Eye (tissue), 1 donor: ENCODE measurements at regions not wholly inside any gene's neighbourhood (a gene's known extent, or its start where the extent isn't known, plus 50 kb on each side); places are given as distances from the start of the nearest gene placed in this dataset.
"Not testable (repeated sequence)": the region's sequence is repeated elsewhere in the genome, so short reads cannot be mapped to it uniquely, and the experiment has no call there.

Experiments
- DNase-seq: peaks from one replicate; pipeline ENCODE4 v3.0.0-alpha.2; 2015

GRCh38 chr2:595141-595815 is 81.9 kb downstream of the TMEM18 start:
- no peak for DNase-seq

- no peak for DNase-seq
Measured at GRCh38 chr2:594297-594949, 82.8 kb downstream of the TMEM18 start.

DNA sequence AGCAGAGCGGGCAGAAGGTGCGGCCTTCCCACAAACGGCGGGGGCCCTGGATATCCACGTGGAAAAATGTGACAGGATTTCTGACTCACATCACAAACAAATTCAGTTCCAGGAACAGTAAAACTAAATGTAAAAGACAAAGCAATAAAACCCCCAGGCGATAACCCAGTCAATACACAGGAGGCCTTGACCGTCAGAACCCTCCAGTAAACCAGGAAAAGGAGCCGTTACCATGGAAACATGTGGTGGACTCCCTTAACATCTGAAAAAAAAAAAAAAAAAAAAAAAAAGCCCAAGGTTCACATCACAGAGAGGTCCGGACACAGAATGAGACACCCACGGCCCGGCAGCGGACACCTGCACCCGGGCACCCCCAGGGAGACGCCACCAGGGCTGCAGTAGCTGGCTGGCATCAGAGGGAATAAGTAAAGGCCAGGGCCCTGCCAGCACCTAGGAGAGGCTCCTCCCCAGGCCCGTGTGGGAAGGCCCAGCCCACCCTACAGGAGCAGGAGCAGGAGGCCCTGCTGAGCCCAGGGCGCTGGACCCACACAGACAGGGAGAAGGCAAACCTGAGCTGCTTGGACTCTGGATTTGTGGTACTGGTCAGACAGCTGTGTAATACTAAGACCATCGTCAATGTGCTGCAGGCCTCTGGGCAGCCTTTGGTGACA is 83.7 kb downstream of the TMEM18 start:
- DNase-seq = no peak

GRCh38 chr2:592737-593136 is 84.5 kb downstream of the TMEM18 start:
- no peak for DNase-seq

DNA sequence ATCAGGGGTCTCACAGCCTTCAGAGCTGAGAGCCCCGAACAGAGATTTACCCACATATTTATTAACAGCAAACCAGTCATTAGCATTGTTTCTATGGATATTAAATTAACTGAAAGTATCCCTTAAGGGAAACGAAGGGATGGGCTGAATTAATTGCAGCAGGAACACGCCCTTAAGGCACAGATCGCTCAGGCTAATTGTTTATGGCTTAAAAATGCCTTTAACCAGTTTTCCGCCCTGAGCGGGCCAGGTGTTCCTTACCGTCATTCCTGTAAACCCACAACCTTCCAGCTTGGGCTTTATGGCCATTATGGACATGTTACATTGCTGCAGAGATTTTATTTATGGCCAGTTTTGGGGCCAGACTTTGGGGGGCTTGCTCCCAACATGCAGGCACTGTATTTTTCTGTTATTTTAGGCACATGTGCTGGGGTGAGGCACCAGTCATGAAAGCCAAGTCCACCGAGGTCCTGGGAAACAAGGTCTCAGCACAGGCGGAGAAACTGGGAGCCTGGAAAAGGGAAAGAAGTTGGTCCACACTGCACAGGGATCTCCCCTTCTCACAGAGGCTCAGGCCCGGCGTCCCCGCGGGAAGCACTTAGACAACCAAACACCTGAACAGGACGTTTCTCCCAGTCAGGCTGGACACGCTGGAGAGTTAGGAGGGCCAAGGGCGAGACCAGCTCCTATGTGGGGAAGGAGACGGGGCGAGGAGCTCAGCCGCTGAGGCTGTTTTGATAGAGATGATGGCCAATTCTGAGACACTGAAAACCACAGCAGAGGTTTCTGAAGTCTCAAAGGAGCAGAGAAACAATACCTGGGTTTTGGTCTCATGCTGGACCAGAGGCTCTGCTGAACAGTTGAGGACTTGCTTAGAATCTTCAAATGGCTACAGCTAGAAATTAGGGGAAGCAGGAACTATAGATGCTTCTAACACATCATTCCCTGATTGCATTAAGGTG is 86.7 kb downstream of the TMEM18 start:
- no peak for DNase-seq

- DNase-seq = no peak
Measured at GRCh38 chr2:589281-590130, 87.7 kb downstream of the TMEM18 start.

DNA sequence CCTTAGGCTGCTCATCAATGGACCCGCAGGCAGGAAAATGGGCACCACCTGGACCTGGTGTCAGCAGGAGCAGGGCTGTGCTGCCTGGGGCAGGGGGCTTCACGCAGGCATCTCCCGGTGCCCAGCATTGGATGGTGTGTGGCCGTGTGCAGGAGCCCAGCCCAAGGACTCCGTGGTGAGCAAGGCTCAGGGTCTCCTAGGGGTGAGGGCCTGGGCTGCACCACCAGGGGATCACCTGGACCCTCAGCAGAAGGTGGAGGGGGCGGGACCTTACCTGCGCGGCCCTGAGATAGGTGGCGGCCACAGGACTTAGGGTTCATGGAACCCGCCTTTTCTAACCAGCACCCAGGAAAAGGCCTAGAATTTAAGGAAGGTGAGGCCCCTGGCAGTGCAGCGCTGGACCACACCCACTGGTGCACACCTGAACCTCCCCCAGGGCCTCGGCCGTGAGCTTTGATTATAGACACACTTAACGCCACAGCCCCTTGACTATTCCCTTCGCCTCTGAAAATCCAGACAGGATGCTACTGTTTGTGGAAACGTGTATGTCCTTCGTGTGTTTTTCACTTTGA is 89.0 kb downstream of the TMEM18 start:
- DNase-seq = no peak

GRCh38 chr2:587087-587960 is 89.9 kb downstream of the TMEM18 start:
- DNase-seq = no peak

DNA sequence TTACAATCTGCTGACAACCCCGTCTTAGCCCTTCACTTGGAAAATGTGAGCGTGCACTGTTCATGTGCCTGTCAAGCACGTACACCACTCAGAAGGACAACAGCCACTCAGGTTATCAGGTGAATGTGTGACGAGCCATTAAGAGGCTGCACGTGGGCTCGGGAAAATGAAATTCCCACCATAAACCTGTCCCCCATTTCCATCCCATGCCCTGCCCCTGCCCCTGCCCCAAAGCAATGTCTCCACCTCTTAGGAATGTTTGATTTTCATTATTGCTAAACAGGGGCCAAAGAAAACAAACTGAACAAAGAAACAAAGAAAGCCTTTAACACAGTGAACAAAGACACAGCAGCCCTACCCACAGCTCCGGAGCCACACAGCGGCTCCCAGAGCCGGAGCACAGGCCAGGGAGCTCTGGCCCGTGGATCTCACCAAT is 90.5 kb downstream of the TMEM18 start:
- DNase-seq = peak; percentile 38

DNA sequence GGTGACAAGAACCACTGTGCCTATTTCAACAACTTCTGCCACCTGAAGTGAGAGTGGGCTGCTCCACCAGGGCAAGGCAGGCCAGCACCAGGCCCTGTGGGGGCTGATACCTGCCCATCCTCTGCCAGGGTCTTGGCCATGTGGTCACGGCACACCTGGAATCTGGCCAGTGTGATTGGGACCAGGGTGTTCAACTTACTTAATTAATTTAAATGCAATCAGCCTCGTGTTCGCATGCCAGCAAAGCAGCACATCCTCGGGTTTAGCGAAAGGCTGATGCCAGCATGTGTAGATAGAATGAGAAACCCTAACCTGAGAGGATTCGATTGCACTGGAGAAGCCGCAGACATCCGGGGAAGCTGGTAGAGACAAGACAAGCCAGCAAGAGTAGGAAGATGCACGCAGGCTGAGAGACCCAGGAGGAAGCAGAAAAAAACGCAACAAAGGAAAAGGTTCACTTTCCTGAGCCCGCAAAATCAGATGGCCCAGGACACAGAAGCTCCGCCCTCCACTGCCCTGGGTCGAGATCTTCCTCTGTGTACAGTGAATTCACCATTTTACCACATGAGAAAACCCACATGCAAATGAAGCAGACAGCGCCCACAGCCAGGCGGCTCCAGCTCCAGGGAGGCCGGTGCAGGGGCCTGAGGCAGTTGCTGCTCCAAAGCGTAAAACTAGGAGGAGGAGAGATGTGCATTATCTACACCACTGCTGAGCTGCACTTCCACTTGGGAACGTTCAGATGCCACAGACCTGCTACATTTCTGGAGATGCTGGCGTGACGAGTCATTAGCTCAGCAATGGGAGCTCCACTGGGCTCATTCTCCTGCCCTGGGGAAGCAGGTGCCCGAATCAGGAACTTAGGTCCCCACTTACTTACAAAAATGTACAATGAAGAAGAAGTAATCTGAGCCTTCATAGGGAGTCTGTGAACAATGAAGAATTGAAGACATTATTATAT is 92.1 kb downstream of the TMEM18 start:
- DNase-seq = peak; percentile 44

- DNase-seq = no peak
Measured at GRCh38 chr2:583666-584065, 93.5 kb downstream of the TMEM18 start.

GRCh38 chr2:582792-583528 is 94.2 kb downstream of the TMEM18 start:
- no peak for DNase-seq

DNA sequence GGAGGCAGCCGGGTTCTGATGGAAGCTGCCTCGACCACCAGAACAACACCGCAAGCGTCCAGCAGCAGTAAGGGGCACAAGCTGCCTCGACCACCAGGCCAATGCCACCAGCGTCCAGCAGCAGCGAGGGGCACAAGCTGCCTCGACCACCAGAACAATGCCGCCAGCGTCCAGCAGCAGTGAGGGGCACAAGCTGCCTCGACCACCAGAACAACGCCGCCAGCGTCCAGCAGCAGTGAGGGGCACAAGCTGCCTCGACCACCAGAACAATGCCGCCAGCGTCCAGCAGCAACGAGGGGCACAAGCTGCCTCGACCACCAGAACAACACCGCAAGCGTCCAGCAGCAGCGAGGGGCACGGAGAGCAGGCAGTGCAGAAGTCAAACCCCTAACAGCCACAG is 94.9 kb downstream of the TMEM18 start:
- not testable (repeated sequence) for DNase-seq

DNA sequence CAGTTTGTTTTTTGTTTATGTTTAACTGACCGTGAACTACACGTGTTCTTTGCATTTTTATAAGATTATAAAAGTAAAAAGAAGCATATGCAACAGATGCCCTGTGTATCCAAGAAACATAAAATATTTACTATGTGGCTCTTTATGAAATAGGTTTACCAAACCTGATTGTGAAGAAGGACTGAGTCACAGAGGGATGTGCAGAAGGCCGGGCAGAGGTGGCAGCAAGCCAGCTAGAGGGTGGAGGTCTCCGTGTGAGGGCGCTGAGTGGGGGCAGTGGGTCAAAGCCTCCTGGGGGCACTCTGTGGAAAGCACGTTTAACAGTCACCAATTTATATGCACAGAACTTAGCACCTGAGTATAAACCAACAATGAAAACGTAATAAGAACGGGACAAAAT is 97.2 kb downstream of the TMEM18 start:
- no peak for DNase-seq

GRCh38 chr2:579351-579886 is 97.8 kb downstream of the TMEM18 start:
- DNase-seq = no peak

- DNase-seq = no peak
Measured at GRCh38 chr2:576292-576691, 100.9 kb downstream of the TMEM18 start.

GRCh38 chr2:575727-576236 is 101.4 kb downstream of the TMEM18 start:
- DNase-seq = no peak
